Dendritic cell treated with granulocyte-macrophage colony-stimulating factor and Interleukin-4, amounts not matched to agents 40 ng/mL and 50 ng/mL, for 4 days (primary cell): ENCODE measurements at regions not wholly inside any gene's neighbourhood (a gene's known extent, or its start where the extent isn't known, plus 50 kb on each side); places are given as distances from the start of the nearest gene placed in this dataset.

Experiments used
- H3K27ac Mint-ChIP-seq: one replicate; pipeline ENCODE4 v1.8.0; 2022; ENCODE audit warnings: mild to moderate bottlenecking, mixed read lengths
- H3K27me3 Mint-ChIP-seq: one replicate; pipeline ENCODE4 v1.8.0; 2022; ENCODE audit warnings: mild to moderate bottlenecking, mixed read lengths
- H3K36me3 Mint-ChIP-seq: one replicate; pipeline ENCODE4 v1.8.0; 2022; ENCODE audit warnings: low read depth, mixed read lengths
- H3K4me1 Mint-ChIP-seq: one replicate; pipeline ENCODE4 v1.8.0; 2022; ENCODE audit warnings: low read depth, mixed read lengths
- H3K4me3 Mint-ChIP-seq: one replicate; pipeline ENCODE4 v1.8.0; 2022; ENCODE audit warnings: mild to moderate bottlenecking, moderate library complexity, mixed read lengths
- H3K9me3 Mint-ChIP-seq: one replicate; pipeline ENCODE4 v1.8.0; 2022; ENCODE audit warnings: mixed read lengths
- intact Hi-C: fragments of 100-400 bp; cut with micrococcal nuclease; formaldehyde crosslinking; loops from one replicate; pipeline ENCODE4 v1.15.0; 2022

DNA sequence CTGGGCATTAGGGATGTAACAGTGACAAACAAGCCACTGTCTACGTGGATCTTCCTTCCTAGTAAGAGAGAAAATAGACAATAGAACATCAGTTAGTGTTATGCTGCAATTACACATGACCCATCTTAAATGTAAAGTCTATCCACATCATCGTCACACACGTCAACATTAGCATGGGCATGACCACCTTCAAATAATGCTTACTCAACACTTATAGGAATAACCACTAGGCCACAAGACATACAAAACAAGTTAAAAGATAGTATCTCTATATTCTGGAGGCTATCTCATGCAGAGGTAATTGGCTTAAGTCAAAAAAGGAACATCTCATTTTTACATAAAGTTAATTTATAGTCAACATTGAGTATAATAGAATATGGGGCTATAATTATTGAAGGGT lies 156.5 kb downstream of the MOXD1 start:
- Mint-ChIP-seq H3K27me3 (no peaks in the 10 kb centered on the region), H3K4me3 (no peak overlapping the region)

DNA sequence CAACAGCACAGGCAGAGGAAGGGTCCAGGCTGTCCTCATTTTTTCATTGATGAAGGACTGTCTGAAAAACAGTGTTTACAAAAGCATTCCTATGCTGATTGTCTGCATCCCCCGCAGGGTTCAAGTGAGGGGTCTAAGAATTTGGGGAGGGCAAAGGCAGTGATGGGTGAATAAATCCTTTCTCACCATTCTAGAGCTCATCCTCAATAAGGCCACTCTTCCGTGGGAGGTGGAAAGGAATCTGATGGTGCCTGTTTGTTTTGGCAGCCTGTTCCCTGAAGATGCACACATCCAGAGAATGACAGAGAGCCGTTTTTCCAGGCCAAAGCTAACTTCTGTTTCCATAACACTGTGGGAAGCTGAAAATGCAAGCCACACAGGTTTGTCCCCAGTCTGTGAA lies 164.5 kb downstream of the MOXD1 start:
- H3K27me3 Mint-ChIP-seq, result no peaks in the 10 kb centered on the region
- H3K27ac Mint-ChIP-seq, result no peak overlapping the region
- no peaks in the 10 kb centered on the region for H3K4me1 Mint-ChIP-seq
- intact Hi-C loops, result no loop called here
- H3K36me3 Mint-ChIP-seq, result no peaks in the 10 kb centered on the region
- no peaks in the 10 kb centered on the region for H3K9me3 Mint-ChIP-seq
- no peak overlapping the region for H3K4me3 Mint-ChIP-seq

More for the DNA sequence above, 156.5 kb downstream of the MOXD1 start:
- Mint-ChIP-seq H3K9me3 (no peaks in the 10 kb centered on the region), H3K36me3 (no peaks in the 10 kb centered on the region), H3K27ac (no peak overlapping the region), H3K4me1 (no peaks in the 10 kb centered on the region)
- intact Hi-C loops, result no loop called here

DNA sequence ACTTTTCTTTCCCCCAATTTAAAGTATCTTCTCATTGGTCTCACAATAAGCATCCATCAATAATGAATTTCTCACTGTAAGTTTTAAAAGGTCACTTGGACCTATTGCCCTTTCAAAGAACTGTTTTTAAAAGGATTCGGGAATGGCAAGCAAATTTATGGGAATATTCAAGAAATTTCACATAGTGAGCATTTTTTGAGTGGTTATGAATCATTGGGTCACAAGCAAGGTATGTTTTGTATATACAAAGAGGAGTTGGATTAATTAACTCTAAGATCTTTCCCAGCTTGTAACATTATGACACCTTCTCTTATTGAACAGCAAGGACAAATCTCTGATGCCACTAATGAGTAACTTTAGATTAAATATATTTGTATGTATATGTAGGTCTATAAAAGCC lies 165.0 kb downstream of the MOXD1 start:
- H3K4me1 Mint-ChIP-seq, result no peaks in the 10 kb centered on the region
- no peaks in the 10 kb centered on the region for H3K27me3 Mint-ChIP-seq
- no peak overlapping the region for H3K4me3 Mint-ChIP-seq
- no peak overlapping the region for H3K27ac Mint-ChIP-seq
- intact Hi-C loops, result no loop called here
- H3K9me3 Mint-ChIP-seq, result no peaks in the 10 kb centered on the region
- H3K36me3 Mint-ChIP-seq, result no peaks in the 10 kb centered on the region

DNA sequence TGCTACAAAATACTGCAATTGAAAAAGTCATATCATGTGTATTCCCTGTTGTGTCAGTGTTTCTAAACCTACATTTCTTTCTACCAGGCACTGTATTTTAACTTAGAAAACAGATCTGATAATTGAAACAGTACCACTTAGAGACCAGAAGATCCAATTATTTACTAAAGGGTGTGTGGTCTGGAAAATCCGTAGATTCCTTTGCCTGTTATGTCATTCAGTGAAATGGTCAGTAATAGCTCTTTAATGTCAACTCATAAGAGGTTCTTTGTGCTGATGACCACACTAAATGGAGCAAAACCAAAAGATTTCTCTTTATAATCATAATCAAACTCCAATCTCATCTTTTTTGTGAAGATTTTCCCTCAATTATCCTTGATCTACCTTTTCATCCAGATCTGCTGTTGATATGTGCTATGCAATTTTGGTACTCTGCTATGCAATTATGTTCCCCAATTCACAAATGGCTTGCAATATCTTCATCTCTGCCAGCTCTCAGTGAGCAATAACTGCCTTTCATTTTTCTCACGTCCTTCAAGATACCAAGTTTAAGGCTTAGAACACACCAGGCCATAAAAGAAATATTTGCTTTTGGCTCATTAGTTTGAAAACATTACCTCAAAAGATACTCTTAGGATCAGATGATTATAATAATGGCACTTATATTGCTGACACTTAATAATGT lies 165.5 kb downstream of the MOXD1 start:
- intact Hi-C loops, result no loop called here
- no peaks in the 10 kb centered on the region for H3K27me3 Mint-ChIP-seq
- H3K36me3 Mint-ChIP-seq, result no peaks in the 10 kb centered on the region
- no peaks in the 10 kb centered on the region for H3K4me1 Mint-ChIP-seq
- H3K9me3 Mint-ChIP-seq, result no peaks in the 10 kb centered on the region
- no peak overlapping the region for H3K27ac Mint-ChIP-seq
- no peak overlapping the region for H3K4me3 Mint-ChIP-seq

DNA sequence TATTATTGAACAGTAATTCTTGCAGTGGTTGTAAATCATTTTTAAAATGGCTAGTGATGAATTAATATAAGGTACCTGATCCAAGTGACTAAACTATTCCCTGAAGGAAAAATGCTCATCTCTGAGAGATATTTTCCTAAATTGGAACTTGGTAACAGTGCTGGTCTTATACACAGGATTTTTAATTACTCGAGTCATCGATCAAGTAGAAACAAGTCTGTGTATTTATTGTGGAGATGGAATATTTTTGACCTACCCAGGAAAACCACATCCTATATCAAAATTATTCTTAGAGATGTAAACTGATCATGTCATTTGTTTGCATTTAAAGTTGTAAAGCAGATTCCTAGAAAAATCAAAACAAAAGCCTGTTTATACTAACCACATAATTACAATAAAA lies 166.9 kb downstream of the MOXD1 start:
- Mint-ChIP-seq H3K27ac (no peak overlapping the region), H3K4me1 (no peaks in the 10 kb centered on the region), H3K4me3 (no peak overlapping the region), H3K27me3 (no peaks in the 10 kb centered on the region), H3K36me3 (no peaks in the 10 kb centered on the region), H3K9me3 (no peaks in the 10 kb centered on the region)
- intact Hi-C loops, result no loop called here

DNA sequence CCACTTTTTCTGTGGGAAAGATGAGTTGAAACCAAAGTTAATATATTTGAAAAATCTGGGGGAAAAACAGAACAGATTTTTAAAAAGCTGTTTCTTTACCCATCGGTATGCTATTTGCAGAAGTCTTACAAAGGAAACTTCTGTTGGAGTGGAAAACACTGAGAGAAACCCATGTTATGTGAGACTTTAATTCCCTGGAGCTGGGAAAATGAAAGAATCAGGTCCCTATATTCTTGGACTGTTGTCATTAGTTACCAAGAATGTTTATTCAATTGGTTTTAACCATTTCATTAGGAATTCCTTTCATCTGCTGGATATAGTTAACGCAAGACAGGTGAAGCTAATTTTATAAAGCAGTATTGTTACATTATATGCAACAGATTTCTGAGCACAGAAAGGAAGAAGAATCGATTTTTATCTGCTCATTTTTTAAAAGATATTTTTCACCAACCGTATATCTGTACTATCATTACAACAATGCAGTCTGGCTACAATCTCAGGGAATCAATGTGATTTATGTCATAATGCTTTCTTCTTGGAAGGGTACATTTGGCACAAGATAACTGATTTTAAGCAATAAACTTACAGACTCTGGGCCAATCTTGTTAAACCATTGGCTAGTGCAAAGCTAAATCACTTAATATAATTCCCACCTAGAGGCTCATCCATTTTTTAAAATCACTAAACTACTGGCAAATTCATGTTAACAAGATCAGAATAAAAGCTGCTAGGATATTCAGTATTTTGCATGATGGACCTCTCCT lies 170.0 kb downstream of the MOXD1 start:
- H3K27me3 Mint-ChIP-seq, result no peaks in the 10 kb centered on the region
- peaks cover 13% of the 10 kb centered on the region for H3K9me3 Mint-ChIP-seq
- no peaks in the 10 kb centered on the region for H3K36me3 Mint-ChIP-seq
- H3K4me1 Mint-ChIP-seq, result no peaks in the 10 kb centered on the region
- intact Hi-C loops, result no loop called here
- no peak overlapping the region for H3K27ac Mint-ChIP-seq
- H3K4me3 Mint-ChIP-seq, result no peak overlapping the region

DNA sequence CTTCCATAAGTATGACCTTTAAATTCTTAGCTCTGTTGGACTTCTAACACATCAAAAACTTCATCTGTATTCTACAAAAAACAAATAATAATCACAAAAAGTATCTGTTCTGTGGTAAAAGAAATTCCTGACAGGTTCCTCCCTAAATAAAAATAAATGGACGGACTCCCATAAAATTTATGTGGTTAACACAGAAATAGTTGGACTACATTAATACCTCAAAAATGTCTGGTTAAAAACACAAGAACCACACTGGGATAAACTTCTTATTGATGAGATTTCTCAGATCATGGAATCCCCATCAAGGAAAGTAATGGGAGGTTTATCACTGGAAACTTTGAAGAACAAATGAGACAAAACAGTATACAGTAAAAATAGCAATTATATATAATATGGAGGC lies 172.4 kb downstream of the MOXD1 start:
- Mint-ChIP-seq H3K4me1 (no peaks in the 10 kb centered on the region), H3K36me3 (no peaks in the 10 kb centered on the region), H3K27me3 (no peaks in the 10 kb centered on the region), H3K9me3 (peaks cover 33% of the 10 kb centered on the region), H3K27ac (no peak overlapping the region), H3K4me3 (no peak overlapping the region)
- intact Hi-C loops, result no loop called here

DNA sequence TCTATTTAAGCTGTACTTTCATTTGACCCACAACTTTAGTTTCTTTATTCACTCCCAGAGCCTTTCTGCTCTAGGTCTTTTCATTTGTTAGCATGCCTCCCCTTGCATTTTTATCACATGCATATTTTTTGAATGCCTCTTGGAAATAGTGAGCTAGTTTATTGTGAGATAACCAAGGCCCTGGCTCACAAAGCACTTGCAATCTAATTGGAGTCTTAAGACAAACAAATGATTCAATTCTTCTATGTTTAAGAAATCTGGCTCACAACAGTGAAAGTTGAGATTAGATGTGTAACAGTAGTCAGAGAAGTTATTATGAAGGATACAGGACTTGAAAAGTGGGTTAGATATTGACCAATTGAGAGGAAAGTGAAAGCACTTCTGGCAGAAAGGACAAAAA lies 173.4 kb downstream of the MOXD1 start:
- Mint-ChIP-seq H3K9me3 (peaks cover 33% of the 10 kb centered on the region), H3K27me3 (no peaks in the 10 kb centered on the region), H3K4me3 (no peak overlapping the region), H3K4me1 (no peaks in the 10 kb centered on the region), H3K36me3 (no peaks in the 10 kb centered on the region), H3K27ac (no peak overlapping the region)
- intact Hi-C loops, result no loop called here

DNA sequence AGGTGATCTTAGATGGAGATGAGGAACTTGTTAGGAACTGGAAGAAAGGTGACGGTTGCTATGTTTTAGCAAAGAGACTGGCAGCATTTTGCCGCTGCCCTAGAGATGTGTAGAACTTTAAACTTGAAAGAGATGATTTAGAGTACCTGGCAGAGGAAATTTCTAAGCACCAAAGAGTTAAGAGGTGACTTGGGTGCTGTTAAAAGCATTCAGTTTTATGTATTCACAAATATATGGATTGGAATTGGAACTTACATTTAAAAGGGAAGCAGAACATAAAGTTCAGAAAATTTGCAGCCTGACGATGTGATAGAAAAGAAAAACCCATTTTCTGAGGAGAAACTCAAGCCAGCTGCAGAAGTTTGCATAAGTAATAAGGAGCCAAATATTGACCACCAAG lies 176.3 kb downstream of the MOXD1 start:
- H3K36me3 Mint-ChIP-seq, result no peaks in the 10 kb centered on the region
- intact Hi-C loops, result no loop called here
- H3K27me3 Mint-ChIP-seq, result no peaks in the 10 kb centered on the region
- H3K4me1 Mint-ChIP-seq, result no peaks in the 10 kb centered on the region
- no peak overlapping the region for H3K27ac Mint-ChIP-seq
- no peak overlapping the region for H3K4me3 Mint-ChIP-seq
- H3K9me3 Mint-ChIP-seq, result peaks cover 33% of the 10 kb centered on the region

DNA sequence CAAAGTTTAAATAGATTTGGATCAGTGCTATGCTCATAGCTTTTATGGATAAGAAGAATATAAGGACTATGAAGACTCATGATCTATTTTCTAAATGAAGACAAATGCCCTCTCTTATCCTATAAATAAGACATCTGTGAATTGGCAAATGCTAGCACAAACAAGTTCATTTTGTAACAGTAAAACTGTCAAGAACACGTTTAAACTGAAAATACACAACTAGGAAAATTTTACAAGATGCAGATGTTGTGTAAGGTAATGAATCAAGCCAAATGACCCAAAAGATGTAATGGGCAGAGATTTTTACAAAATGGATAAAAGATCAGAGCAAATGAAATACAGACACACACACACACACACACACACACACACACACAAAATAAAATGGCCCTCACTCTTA lies 180.5 kb downstream of the MOXD1 start:
- no peak overlapping the region for H3K4me3 Mint-ChIP-seq
- peaks cover 15% of the 10 kb centered on the region for H3K9me3 Mint-ChIP-seq
- no peaks in the 10 kb centered on the region for H3K27me3 Mint-ChIP-seq
- no peaks in the 10 kb centered on the region for H3K36me3 Mint-ChIP-seq
- intact Hi-C loops, result no loop called here
- no peaks in the 10 kb centered on the region for H3K4me1 Mint-ChIP-seq
- H3K27ac Mint-ChIP-seq, result no peak overlapping the region

DNA sequence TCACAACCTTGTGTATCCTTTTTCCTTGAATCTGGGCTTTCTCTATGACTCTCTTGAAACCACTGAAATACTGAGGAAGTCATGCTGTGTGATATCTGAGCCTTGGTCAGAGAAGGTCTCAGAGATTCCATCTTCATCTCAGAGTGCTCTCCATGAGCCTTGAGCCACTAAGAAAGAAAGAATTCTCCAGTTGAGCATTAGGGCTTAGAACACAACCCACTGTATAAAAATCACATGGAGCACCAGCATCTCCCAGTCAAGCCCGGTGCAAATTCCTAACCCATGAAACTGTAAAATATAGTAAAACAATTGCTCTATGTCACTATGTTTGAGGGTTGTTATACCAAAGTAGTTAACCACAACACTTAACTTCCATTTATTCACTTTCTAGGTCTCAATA lies 181.4 kb downstream of the MOXD1 start:
- Mint-ChIP-seq H3K27ac (no peak overlapping the region), H3K9me3 (peaks cover 6% of the 10 kb centered on the region), H3K4me3 (no peak overlapping the region), H3K36me3 (no peaks in the 10 kb centered on the region), H3K27me3 (no peaks in the 10 kb centered on the region), H3K4me1 (no peaks in the 10 kb centered on the region)
- intact Hi-C loops, result loop anchor here (5.0 kb wide), 1 partner anchor 303 kb away; no protein-coding TSS in a partner anchor

DNA sequence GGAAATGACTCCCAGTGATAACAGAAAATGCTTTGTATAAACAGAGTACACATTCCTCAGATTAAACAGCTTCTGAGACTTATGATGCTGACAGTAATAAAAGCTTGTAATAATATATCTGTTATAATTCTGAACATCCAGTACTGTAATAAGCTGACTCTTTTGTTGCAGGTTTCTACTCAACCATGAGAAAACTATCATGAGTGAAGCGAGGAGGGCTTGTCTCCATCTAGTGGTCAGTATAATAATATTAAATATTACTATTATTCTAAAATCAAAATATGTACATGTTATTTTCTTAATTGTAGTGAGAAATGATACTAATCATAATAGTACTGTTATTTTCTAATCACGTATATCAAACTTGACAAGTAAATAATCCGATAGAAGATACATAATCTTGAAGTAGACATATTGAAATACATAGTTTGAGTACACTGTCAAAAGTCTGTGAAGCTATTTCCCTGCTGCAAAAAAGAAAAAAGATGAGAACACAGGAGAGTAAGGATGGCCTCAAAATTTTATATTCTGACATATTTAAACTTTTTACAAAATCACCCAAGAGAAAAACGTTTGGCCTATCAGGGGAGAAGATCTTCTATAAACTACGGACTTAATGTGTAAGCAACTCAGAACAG lies 183.1 kb downstream of the MOXD1 start:
- H3K4me1 Mint-ChIP-seq, result no peaks in the 10 kb centered on the region
- H3K27ac Mint-ChIP-seq, result no peak overlapping the region
- H3K4me3 Mint-ChIP-seq, result no peak overlapping the region
- H3K9me3 Mint-ChIP-seq, result no peaks in the 10 kb centered on the region
- no peaks in the 10 kb centered on the region for H3K36me3 Mint-ChIP-seq
- intact Hi-C loops, result loop anchor here (5.0 kb wide), 1 partner anchor 301 kb away; no protein-coding TSS in a partner anchor
- H3K27me3 Mint-ChIP-seq, result no peaks in the 10 kb centered on the region

DNA sequence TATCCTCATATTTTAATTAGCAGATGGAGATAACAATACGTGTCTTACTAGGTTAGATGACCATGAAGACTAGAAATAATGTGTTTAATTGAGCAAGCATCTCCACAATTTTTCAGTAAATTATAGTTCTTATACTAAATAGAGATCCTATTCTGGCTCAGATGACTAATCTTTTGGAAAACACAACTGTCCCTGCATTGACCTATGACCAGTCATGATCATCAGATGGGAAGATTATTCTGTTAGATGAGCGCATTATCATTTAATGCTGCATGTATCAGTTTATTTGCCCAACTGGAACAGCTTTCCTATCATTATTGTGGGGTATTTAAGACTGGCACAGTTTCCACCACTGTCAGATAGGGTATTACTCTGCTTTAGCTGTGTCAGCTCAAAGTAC lies 185.5 kb downstream of the MOXD1 start:
- H3K27me3 Mint-ChIP-seq, result no peaks in the 10 kb centered on the region
- H3K36me3 Mint-ChIP-seq, result no peaks in the 10 kb centered on the region
- intact Hi-C loops, result loop anchor here (5.0 kb wide), 1 partner anchor 299 kb away; no protein-coding TSS in a partner anchor
- no peak overlapping the region for H3K27ac Mint-ChIP-seq
- no peak overlapping the region for H3K4me3 Mint-ChIP-seq
- no peaks in the 10 kb centered on the region for H3K4me1 Mint-ChIP-seq
- no peaks in the 10 kb centered on the region for H3K9me3 Mint-ChIP-seq

DNA sequence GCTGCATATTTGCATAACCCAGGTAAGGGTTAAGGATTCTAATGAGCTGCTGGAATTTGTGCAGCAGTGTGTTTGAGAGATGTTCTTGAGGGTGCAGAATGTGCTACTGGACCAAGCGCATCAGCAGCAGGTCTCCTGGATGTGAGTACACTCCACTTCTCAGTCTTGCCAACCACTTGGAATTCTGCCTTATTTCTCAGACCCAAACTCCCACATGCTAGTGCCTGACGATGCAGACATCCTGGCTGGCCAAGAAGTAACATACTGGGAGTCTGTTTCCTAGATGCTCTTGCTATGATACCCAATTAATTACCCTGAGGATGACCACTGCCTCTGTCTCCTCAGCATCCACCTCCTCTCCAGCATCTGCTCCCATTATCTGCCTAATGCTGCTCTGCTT lies 186.6 kb downstream of the MOXD1 start:
- Mint-ChIP-seq H3K9me3 (no peaks in the 10 kb centered on the region), H3K4me1 (no peaks in the 10 kb centered on the region), H3K4me3 (no peak overlapping the region), H3K36me3 (no peaks in the 10 kb centered on the region), H3K27me3 (no peaks in the 10 kb centered on the region), H3K27ac (no peak overlapping the region)
- intact Hi-C loops, result loop anchor here (5.0 kb wide), 1 partner anchor 297 kb away; no protein-coding TSS in a partner anchor
